NT2/D1 (cell line): ENCODE measurements at regions not wholly inside any gene's neighbourhood (a gene's known extent, or its start where the extent isn't known, plus 50 kb on each side); places are given as distances from the start of the nearest gene placed in this dataset.

Experiments used
- YY1 ChIP-seq: IDR thresholded peaks from 2 replicates; pipeline ENCODE4 v1.6.1; 2011; ENCODE audit not compliant: insufficient read length, insufficient read depth
- ZNF274 ChIP-seq: IDR thresholded peaks from 2 replicates; pipeline ENCODE4 v1.6.1; 2011; ENCODE audit warnings: mild to moderate bottlenecking, low read depth, low read length

DNA sequence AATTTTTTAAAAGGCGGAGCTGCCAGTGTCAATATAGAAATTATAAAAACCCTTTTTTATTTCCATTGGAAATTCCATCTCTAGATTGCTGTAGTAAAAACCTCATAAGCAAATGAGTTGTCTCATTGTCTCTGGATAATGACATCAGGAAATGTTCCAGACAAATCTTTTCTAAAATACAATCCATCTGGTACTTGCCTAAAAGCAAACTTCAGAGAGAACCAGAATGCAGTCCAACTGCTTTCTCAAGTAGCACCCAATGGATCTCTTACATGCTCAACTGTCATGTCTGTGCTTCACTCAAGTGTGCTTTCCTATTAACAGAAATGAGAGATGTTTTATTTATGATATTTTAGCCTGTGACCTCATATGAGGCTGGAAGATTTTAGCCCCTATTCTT lies 399.6 kb upstream of the NDST3 start:
- TF ChIP-seq ZNF274 (no peak), YY1 (no peak)
